HFF-Myc (cell line): ENCODE measurements at regions not wholly inside any gene's neighbourhood (a gene's known extent, or its start where the extent isn't known, plus 50 kb on each side); places are given as distances from the start of the nearest gene placed in this dataset.

Source experiments
- DNase-seq: peaks from one replicate; pipeline ENCODE4 v3.0.0-alpha.2; 2011; ENCODE audit warnings: low read depth; ENCODE audit errors: extremely low read depth
- H3K4me3 ChIP-seq: replicated peaks from 2 replicates; pipeline ENCODE4 v1.5.1; 2011; ENCODE audit warnings: low read depth, mild to moderate bottlenecking, control low read depth, low read length
- CTCF ChIP-seq: IDR thresholded peaks from 2 replicates; pipeline ENCODE4 v1.5.1; 2012; ENCODE audit warnings: mild to moderate bottlenecking, low read depth, low read length, control low read depth; ENCODE audit errors: missing control alignments

DNA sequence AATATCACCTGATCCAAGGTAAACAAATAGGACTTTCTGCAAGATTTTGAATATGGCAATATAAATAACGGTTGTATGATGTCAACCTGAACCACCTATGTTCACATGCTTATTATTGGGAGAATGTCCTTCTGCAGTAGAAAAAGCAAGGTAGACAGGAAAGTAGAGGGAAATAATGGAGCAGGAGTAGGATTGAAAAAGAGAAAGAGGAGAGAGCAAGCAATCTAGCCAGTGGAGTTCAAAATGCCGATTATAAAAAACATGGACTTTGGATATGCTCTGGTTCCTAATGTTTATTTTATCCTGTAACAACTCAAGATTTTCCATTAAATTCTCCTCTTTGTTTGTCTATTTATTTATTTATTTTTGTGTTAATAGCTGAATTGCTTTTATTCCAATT lies 878.0 kb upstream of the KCND2 start:
- H3K4me3 ChIP-seq: no peak overlapping the region
- no peak for TF ChIP-seq CTCF
- no peak for DNase-seq

- DNase-seq: no peak
Measured at GRCh38 chr7:119397156-119397555, 875.8 kb upstream of the KCND2 start.

GRCh38 chr7:119408596-119408995 lies 864.4 kb upstream of the KCND2 start:
- no peak for DNase-seq
- no peak for TF ChIP-seq CTCF
- H3K4me3 ChIP-seq: no peak overlapping the region

More at GRCh38 chr7:119397156-119397555, 875.8 kb upstream of the KCND2 start:
- TF ChIP-seq CTCF: no peak
- no peak overlapping the region for H3K4me3 ChIP-seq

DNA sequence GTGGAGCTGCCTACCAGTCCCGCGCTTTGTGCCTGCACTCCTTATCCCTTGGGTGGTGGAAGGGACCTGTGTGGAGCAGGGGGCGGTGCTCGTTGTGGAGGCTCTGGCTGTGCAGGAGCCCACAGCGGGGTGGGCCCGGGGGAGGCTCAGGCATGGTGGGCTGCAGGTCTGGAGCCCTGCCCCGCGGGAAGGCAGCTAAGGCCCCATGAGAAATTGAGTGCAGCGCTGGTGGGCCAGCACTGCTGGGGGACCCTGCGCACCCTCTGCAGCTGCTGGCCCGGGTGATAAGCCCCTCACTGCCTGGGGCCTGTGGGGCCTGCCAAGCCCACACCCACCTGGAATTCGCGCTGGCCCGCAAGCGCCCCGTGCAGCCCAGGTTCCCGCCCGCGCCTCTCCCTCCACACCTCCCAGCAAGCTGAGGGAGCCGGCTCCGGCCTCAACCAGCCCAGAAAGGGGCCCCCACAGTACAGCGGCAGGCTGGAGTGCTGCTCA lies 859.6 kb upstream of the KCND2 start:
- DNase-seq: no peak
- no peak overlapping the region for H3K4me3 ChIP-seq
- TF ChIP-seq CTCF: no peak

- TF ChIP-seq CTCF: no peak
- no peak for DNase-seq
Measured at GRCh38 chr7:119415682-119416081, 857.3 kb upstream of the KCND2 start.

DNA sequence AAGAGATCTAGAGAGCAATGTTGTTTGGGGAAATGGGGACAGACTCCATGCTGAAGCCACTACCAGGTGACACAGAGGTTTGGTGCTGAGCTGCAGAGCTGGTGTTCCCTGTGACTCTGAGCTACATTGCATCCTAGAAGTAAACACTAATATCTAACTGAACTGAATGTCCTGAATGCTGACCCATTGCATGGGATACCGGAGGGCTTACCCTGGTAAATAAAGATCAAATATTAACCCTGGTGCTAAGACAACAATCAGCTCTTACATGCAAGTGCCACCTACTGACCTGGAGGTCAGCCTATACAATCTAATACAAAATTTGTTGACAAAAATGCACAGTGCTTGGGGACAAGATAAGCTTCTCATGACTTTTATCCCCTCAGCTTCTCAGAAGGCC lies 851.3 kb upstream of the KCND2 start:
- no peak for TF ChIP-seq CTCF
- DNase-seq: no peak
- H3K4me3 ChIP-seq: no peak overlapping the region

More at GRCh38 chr7:119415682-119416081, 857.3 kb upstream of the KCND2 start:
- no peak overlapping the region for H3K4me3 ChIP-seq

DNA sequence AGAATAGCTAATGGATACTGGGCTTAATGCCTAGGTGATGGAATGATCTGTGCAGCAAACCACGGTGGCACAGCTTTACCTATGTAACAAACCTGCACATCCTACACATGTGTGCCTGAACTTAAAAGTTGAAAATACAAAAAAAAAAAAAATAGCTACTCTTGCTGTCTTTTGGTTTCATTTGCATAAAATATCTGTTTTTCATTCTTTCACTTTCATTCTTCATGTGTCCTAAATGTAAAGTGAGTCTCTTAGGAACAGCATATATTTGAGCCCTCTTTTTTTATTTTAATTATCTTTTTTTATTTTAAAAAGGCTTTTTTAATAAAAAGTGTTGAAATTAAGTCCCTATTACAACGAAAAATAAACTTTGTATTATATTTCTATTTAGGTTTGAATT lies 836.1 kb upstream of the KCND2 start:
- no peak for TF ChIP-seq CTCF
- H3K4me3 ChIP-seq: no peak overlapping the region
- no peak for DNase-seq
